H9 (cell line): ENCODE measurements at regions not wholly inside any gene's neighbourhood (a gene's known extent, or its start where the extent isn't known, plus 50 kb on each side); places are given as distances from the start of the nearest gene placed in this dataset.

Experiments
- DNase-seq: peaks from one replicate; pipeline ENCODE4 v3.0.0-alpha.2; 2017
- H2AFZ ChIP-seq: one replicate; pipeline ENCODE4 v1.6.1; 2013; ENCODE audit warnings: mild to moderate bottlenecking, low read length, control low read depth, moderate library complexity
- H2AK5ac ChIP-seq: 2 replicates; pipeline ENCODE4 v1.6.1; 2013; ENCODE audit warnings: low read length, control low read depth, mixed read lengths; ENCODE audit not compliant: insufficient read length
- H2BK120ac ChIP-seq: one replicate; pipeline ENCODE4 v1.6.1; 2013; ENCODE audit warnings: low read depth, mild to moderate bottlenecking, low read length, control low read depth, inconsistent platforms; ENCODE audit not compliant: poor library complexity, severe bottlenecking
- H2BK12ac ChIP-seq: 2 replicates; pipeline ENCODE4 v1.6.1; 2013; ENCODE audit warnings: low read length, control low read depth, mixed read lengths, low read depth; ENCODE audit not compliant: insufficient read length
- H2BK15ac ChIP-seq: 2 replicates; pipeline ENCODE4 v1.6.1; 2013; ENCODE audit warnings: low read depth, low read length, control low read depth
- H2BK20ac ChIP-seq: one replicate; pipeline ENCODE4 v1.6.1; 2013; ENCODE audit warnings: low read depth, mild to moderate bottlenecking, low read length, control low read depth, inconsistent platforms; ENCODE audit not compliant: poor library complexity, severe bottlenecking
- H2BK5ac ChIP-seq: 2 replicates; pipeline ENCODE4 v1.6.1; 2013; ENCODE audit warnings: low read length, control low read depth, mixed read lengths; ENCODE audit not compliant: insufficient read length
- H3K14ac ChIP-seq: 2 replicates; pipeline ENCODE4 v1.6.1; 2013; ENCODE audit warnings: low read length, control low read depth; ENCODE audit not compliant: insufficient read depth
- H3K18ac ChIP-seq: 2 replicates; pipeline ENCODE4 v1.6.1; 2013; ENCODE audit warnings: low read depth, mild to moderate bottlenecking, mixed read lengths, low read length, control low read depth; ENCODE audit not compliant: insufficient read length
- H3K23ac ChIP-seq: 2 replicates; pipeline ENCODE4 v1.6.1; 2013; ENCODE audit warnings: low read length, control low read depth, mixed read lengths, low read depth; ENCODE audit not compliant: insufficient read length
- H3K23me2 ChIP-seq: 2 replicates; pipeline ENCODE4 v1.6.1; 2013; ENCODE audit warnings: low read depth, mild to moderate bottlenecking, mixed read lengths, low read length, control low read depth; ENCODE audit not compliant: insufficient read length, poor library complexity, severe bottlenecking
- H3K27ac ChIP-seq: 2 replicates; pipeline ENCODE4 v1.5.1; 2013; ENCODE audit warnings: low read length, control low read depth, mixed read lengths, low read depth; ENCODE audit not compliant: insufficient read length
- H3K27me3 ChIP-seq: 2 replicates; pipeline ENCODE4 v1.6.1; 2013; ENCODE audit warnings: low read length, control low read depth, inconsistent platforms; ENCODE audit not compliant: insufficient read depth
- H3K4ac ChIP-seq: 2 replicates; pipeline ENCODE4 v1.6.1; 2013; ENCODE audit warnings: low read depth, mild to moderate bottlenecking, control low read depth, inconsistent platforms, low read length, moderate library complexity
- H3K4me1 ChIP-seq: 2 replicates; pipeline ENCODE4 v1.6.1; 2013; ENCODE audit warnings: low read length, control low read depth, inconsistent platforms; ENCODE audit not compliant: insufficient read depth
- H3K4me2 ChIP-seq: 2 replicates; pipeline ENCODE4 v1.6.1; 2013; ENCODE audit warnings: low read length, control low read depth, mixed read lengths; ENCODE audit not compliant: insufficient read length, insufficient read depth
- H3K56ac ChIP-seq: 2 replicates; pipeline ENCODE4 v1.6.1; 2013; ENCODE audit warnings: low read depth, mild to moderate bottlenecking, mixed read lengths, low read length, control low read depth; ENCODE audit not compliant: insufficient read length
- H3K79me1 ChIP-seq: 2 replicates; pipeline ENCODE4 v1.6.1; 2013; ENCODE audit warnings: low read depth, mild to moderate bottlenecking, moderate library complexity, low read length, control low read depth, inconsistent platforms; ENCODE audit not compliant: insufficient read depth, poor library complexity, severe bottlenecking
- H3K79me2 ChIP-seq: 2 replicates; pipeline ENCODE4 v1.6.1; 2013; ENCODE audit warnings: low read length, control low read depth, inconsistent platforms; ENCODE audit not compliant: insufficient read depth
- H3K9ac ChIP-seq: 2 replicates; pipeline ENCODE4 v1.6.1; 2013; ENCODE audit warnings: low read length, control low read depth, mixed read lengths; ENCODE audit not compliant: insufficient read length; ENCODE audit errors: extremely low read depth
- H3K9me3 ChIP-seq: one replicate; pipeline ENCODE4 v1.6.1; 2013; ENCODE audit warnings: low read depth, low read length, inconsistent platforms; ENCODE audit not compliant: control insufficient read depth
- H3T11ph ChIP-seq: one replicate; pipeline ENCODE4 v1.6.1; 2013; ENCODE audit warnings: mild to moderate bottlenecking, low read length, control low read depth, inconsistent platforms
- H4K20me1 ChIP-seq: one replicate; pipeline ENCODE4 v1.6.1; 2013; ENCODE audit not compliant: control insufficient read depth, insufficient read length, insufficient read depth
- H4K5ac ChIP-seq: 2 replicates; pipeline ENCODE4 v1.6.1; 2013; ENCODE audit warnings: low read depth, mild to moderate bottlenecking, mixed read lengths, low read length, control low read depth; ENCODE audit not compliant: insufficient read length
- H4K8ac ChIP-seq: replicated peaks from 2 replicates; pipeline ENCODE4 v1.6.1; 2013; ENCODE audit warnings: low read length, control low read depth, mixed read lengths, low read depth; ENCODE audit not compliant: insufficient read length
- H4K91ac ChIP-seq: 2 replicates; pipeline ENCODE4 v1.6.1; 2013; ENCODE audit warnings: low read depth, mild to moderate bottlenecking, moderate library complexity, mixed read lengths, low read length, control low read depth; ENCODE audit not compliant: insufficient read length
- H3K27ac Mint-ChIP-seq, 3 experiments: 2 replicates in 2 of 3; 3 replicates in 1 of 3; pipeline ENCODE4 v1.8.0; 2020 to 2021; ENCODE audit warnings: mixed read lengths in 3 of 3, mild to moderate bottlenecking in 1 of 3, moderate library complexity in 1 of 3
- H3K27me3 Mint-ChIP-seq: 2 replicates; pipeline ENCODE4 v1.8.0; 2021; ENCODE audit warnings: low read depth, mild to moderate bottlenecking, moderate library complexity, mixed read lengths
- H3K36me3 Mint-ChIP-seq, 3 experiments: 2 replicates in 2 of 3; 3 replicates in 1 of 3; pipeline ENCODE4 v1.8.0; 2020 to 2021; ENCODE audit warnings: low read depth in 3 of 3, mixed read lengths in 3 of 3; ENCODE audit not compliant: insufficient read depth in 1 of 3
- H3K4me1 Mint-ChIP-seq, 2 experiments: 2 replicates each; pipeline ENCODE4 v1.8.0; 2020; ENCODE audit warnings: mixed read lengths in 2 of 2
- H3K4me3 Mint-ChIP-seq, 2 experiments: 2 replicates in 1 of 2; 3 replicates in 1 of 2; pipeline ENCODE4 v1.8.0; 2020 to 2021; ENCODE audit warnings: mild to moderate bottlenecking in 2 of 2, mixed read lengths in 2 of 2, moderate library complexity in 1 of 2
- H3K9me3 Mint-ChIP-seq, 2 experiments: 2 replicates in 1 of 2; 3 replicates in 1 of 2; pipeline ENCODE4 v1.8.0; 2020; ENCODE audit warnings: mild to moderate bottlenecking in 2 of 2, mixed read lengths in 2 of 2, moderate library complexity in 1 of 2
- CTCF ChIP-seq: fragments of 200-600 bp; sonication (generic); conservative IDR thresholded peaks from 3 replicates; pipeline ENCODE4 v1.8.0; 2021; ENCODE audit warnings: antibody characterized with exemption, mild to moderate bottlenecking
- WGBS: extraction: QIAGEN DNeasy Blood & Tissue Kit; methylation state at CpG from one replicate; pipeline ENCODE4 v1.1.7; 2013; ENCODE audit warnings: missing lambda C conversion rate, low lambda C conversion rate, mixed read lengths; ENCODE audit not compliant: insufficient read length; ENCODE audit errors: extremely low coverage; 5-methylcytosine and 5-hydroxymethylcytosine counted together

DNA sequence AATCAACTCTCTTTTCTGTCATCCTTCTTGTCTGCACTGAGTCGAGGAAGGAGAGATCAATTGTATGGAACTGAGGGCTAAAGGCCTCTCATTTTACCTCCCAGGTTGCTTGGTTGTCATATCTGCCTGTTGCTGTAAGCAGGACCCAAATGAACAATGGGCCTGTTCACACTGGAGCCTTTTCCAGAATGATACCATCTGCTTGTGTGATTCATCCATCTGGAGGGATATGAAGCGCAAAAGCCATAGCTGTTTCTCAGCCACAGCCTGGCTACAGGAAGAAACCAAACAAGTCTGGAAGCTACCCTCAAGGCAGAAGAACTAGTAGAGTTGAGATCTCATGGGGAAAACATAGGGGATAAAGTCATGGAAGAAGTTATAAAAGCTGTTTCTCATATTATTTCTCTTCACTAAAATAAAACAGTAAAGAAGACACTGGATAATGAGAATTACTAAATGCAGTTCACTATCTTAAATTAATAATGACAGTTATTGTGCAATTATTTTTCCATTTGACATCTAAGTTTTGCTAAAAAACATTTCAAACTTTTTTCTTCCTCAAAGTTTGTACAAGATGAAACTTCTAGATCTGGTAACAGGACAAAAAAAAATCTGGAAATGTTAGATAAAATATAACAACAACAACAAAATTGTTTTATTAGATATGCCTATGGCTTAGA, 106.3 kb downstream of the SPTSSA start:
- H3K27ac Mint-ChIP-seq: no peak overlapping the region
- H3T11ph ChIP-seq: no peak overlapping the region
- no peak overlapping the region for H3K14ac ChIP-seq
- H2BK15ac ChIP-seq: no peak overlapping the region
- H4K20me1 ChIP-seq: no peaks in the 10 kb centered on the region
- TF ChIP-seq CTCF: no peak
- H3K27me3 ChIP-seq: no peaks in the 10 kb centered on the region
- no peak overlapping the region for H3K9ac ChIP-seq
- no peak overlapping the region for H3K27ac ChIP-seq
- no peak overlapping the region for H3K18ac ChIP-seq
- no peak overlapping the region for H3K23ac ChIP-seq
- no peak overlapping the region for H3K4me3 Mint-ChIP-seq
- no peak overlapping the region for H2BK12ac ChIP-seq
- H3K56ac ChIP-seq: no peak overlapping the region
- no peak overlapping the region for H2BK120ac ChIP-seq
- H2AFZ ChIP-seq: no peak overlapping the region
- H3K4ac ChIP-seq: no peak overlapping the region
- no peak overlapping the region for H2AK5ac ChIP-seq
- no peak overlapping the region for H2BK5ac ChIP-seq
- H3K36me3 Mint-ChIP-seq: no peaks in the 10 kb centered on the region
- no peak overlapping the region for H2BK20ac ChIP-seq
- H3K4me1 Mint-ChIP-seq: no peaks in the 10 kb centered on the region
- no peaks in the 10 kb centered on the region for H3K79me1 ChIP-seq
- no peak overlapping the region for H4K5ac ChIP-seq
- no CpG with 5 or more reads among the region's 2 CpGs for whole genome bisulfite sequencing
- H3K4me1 ChIP-seq: no peaks in the 10 kb centered on the region
- no peaks in the 10 kb centered on the region for H3K27me3 Mint-ChIP-seq
- H3K79me2 ChIP-seq: no peaks in the 10 kb centered on the region
- H3K9me3 Mint-ChIP-seq: no peaks in the 10 kb centered on the region
- no peak for DNase-seq
- H4K91ac ChIP-seq: no peak overlapping the region
- no peak overlapping the region for H4K8ac ChIP-seq
- H3K4me2 ChIP-seq: no peak overlapping the region
- H3K9me3 ChIP-seq: no peaks in the 10 kb centered on the region
- H3K23me2 ChIP-seq: no peaks in the 10 kb centered on the region
